A673 (cell line): ENCODE measurements at regions not wholly inside any gene's neighbourhood (a gene's known extent, or its start where the extent isn't known, plus 50 kb on each side); places are given as distances from the start of the nearest gene placed in this dataset.
"Not testable (repeated sequence)": the region's sequence is repeated elsewhere in the genome, so short reads cannot be mapped to it uniquely, and the experiment has no call there.

ENCODE experiments used
- BruUV-seq: library from RNA; stranded (reverse); fragments of 400-500 nt; replicated peaks from 2 replicates; lab custom pipeline; 2021; lab: Mats Ljungman, UMichigan
- CTCF ChIA-PET: fragments of 300-600 bp; sonication (Branson Sonifier 250); formaldehyde crosslinking; loops from one replicate; lab custom pipeline; 2022; ENCODE audit warnings: antibody characterized with exemption; lab: Charles Lee
- POLR2A ChIA-PET: fragments of 300-600 bp; sonication (Branson Sonifier 250); formaldehyde crosslinking; loops from one replicate; lab custom pipeline; 2022; ENCODE audit warnings: antibody characterized with exemption; ENCODE audit not compliant: low non-redundant PET; lab: Charles Lee
- DNase-seq: peaks from one replicate; pipeline ENCODE4 v3.0.0-alpha.2; 2015; ENCODE audit warnings: low spot score
- H3K27ac ChIP-seq: fragments of 200-600 bp; sonication (generic); 2 replicates; pipeline ENCODE4 v1.5.1; 2016; ENCODE audit warnings: mixed run types, low read depth, mild to moderate bottlenecking, mixed read lengths, antibody characterized with exemption, low read length; ENCODE audit not compliant: poor library complexity, severe bottlenecking
- H3K27me3 ChIP-seq: fragments of 200-600 bp; sonication (generic); replicated peaks from 2 replicates; pipeline ENCODE4 v1.6.1; 2017; ENCODE audit warnings: mixed run types, low read depth, mild to moderate bottlenecking, mixed read lengths, antibody characterized with exemption, low read length; ENCODE audit not compliant: insufficient read depth, poor library complexity
- H3K36me3 ChIP-seq: fragments of 200-600 bp; sonication (generic); 2 replicates; pipeline ENCODE4 v1.6.1; 2016; ENCODE audit warnings: mixed run types, mild to moderate bottlenecking, mixed read lengths, antibody characterized with exemption, low read length; ENCODE audit not compliant: insufficient read depth, poor library complexity, severe bottlenecking
- H3K4me1 ChIP-seq: fragments of 200-600 bp; sonication (generic); 2 replicates; pipeline ENCODE4 v1.6.1; 2017; ENCODE audit warnings: mixed run types, mild to moderate bottlenecking, mixed read lengths, antibody characterized with exemption, low read length; ENCODE audit not compliant: insufficient read depth, poor library complexity, severe bottlenecking
- H3K4me3 ChIP-seq: fragments of 200-600 bp; sonication (generic); 2 replicates; pipeline ENCODE4 v1.5.1; 2016; ENCODE audit warnings: low read depth, mixed run types, mild to moderate bottlenecking, mixed read lengths, low read length; ENCODE audit not compliant: poor library complexity, severe bottlenecking
- H3K9me3 ChIP-seq: fragments of 200-600 bp; sonication (generic); 2 replicates; pipeline ENCODE4 v1.6.1; 2016; ENCODE audit warnings: mixed run types, low read depth, mild to moderate bottlenecking, mixed read lengths, antibody characterized with exemption, low read length; ENCODE audit not compliant: poor library complexity, severe bottlenecking
- EZH2 ChIP-seq: fragments of 200-600 bp; sonication (generic); IDR thresholded peaks from 2 replicates; pipeline ENCODE4 v1.6.1; 2017; ENCODE audit warnings: borderline replicate concordance, low read depth, mild to moderate bottlenecking, mixed read lengths, antibody characterized with exemption, low read length; ENCODE audit not compliant: poor library complexity, severe bottlenecking
- intact Hi-C: fragments of 100-400 bp; cut with micrococcal nuclease; formaldehyde crosslinking; loops from one replicate; pipeline ENCODE4 v1.10.0; 2022; ENCODE audit not compliant: unreplicated experiment
- TF ChIP-seq, protein P1 (sequence below): fragments of 300-800, 200-600 bp; sonication (generic); conservative IDR thresholded peaks from 2 replicates; pipeline ENCODE4 v1.5.1; 2017; ENCODE audit warnings: low read depth, mild to moderate bottlenecking, antibody characterized with exemption, low read length, moderate library complexity, mixed read lengths

DNA sequence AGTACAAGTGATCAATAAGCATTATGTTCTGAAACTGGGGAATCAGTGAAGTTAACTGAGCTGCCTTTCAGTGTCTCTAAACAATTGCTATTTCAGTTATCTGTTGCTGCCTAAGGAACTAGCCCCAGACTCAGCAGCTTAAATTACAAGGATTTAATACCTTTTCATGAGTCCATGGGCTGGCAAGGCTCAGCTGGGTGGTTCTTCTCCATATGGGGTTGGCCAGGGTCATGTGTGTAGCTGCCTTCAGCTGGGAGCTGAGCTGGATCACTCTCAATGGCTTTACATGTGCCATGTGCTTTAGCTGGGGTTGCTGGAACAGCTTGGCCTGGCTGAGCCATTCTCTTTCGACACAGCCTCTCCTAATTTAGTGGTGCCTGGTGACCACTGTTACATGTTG, 295.0 kb upstream of the NCAM1 start:
- Histone ChIP-seq H3K4me3 (no peak overlapping the region), H3K27ac (no peak overlapping the region), H3K36me3 (no peaks in the 10 kb centered on the region), H3K27me3 (no peaks in the 10 kb centered on the region), H3K4me1 (no peaks in the 10 kb centered on the region), H3K9me3 (no peaks in the 10 kb centered on the region)
- CTCF ChIA-PET: no interaction called here
- no peak for DNase-seq
- intact Hi-C loops: no loop called here
- TF ChIP-seq, protein P1, sequence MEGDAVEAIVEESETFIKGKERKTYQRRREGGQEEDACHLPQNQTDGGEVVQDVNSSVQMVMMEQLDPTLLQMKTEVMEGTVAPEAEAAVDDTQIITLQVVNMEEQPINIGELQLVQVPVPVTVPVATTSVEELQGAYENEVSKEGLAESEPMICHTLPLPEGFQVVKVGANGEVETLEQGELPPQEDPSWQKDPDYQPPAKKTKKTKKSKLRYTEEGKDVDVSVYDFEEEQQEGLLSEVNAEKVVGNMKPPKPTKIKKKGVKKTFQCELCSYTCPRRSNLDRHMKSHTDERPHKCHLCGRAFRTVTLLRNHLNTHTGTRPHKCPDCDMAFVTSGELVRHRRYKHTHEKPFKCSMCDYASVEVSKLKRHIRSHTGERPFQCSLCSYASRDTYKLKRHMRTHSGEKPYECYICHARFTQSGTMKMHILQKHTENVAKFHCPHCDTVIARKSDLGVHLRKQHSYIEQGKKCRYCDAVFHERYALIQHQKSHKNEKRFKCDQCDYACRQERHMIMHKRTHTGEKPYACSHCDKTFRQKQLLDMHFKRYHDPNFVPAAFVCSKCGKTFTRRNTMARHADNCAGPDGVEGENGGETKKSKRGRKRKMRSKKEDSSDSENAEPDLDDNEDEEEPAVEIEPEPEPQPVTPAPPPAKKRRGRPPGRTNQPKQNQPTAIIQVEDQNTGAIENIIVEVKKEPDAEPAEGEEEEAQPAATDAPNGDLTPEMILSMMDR: no peak
- no peak for TF ChIP-seq EZH2
- POLR2A ChIA-PET: no interaction called here
- BruUV-seq: no TSS peak

DNA sequence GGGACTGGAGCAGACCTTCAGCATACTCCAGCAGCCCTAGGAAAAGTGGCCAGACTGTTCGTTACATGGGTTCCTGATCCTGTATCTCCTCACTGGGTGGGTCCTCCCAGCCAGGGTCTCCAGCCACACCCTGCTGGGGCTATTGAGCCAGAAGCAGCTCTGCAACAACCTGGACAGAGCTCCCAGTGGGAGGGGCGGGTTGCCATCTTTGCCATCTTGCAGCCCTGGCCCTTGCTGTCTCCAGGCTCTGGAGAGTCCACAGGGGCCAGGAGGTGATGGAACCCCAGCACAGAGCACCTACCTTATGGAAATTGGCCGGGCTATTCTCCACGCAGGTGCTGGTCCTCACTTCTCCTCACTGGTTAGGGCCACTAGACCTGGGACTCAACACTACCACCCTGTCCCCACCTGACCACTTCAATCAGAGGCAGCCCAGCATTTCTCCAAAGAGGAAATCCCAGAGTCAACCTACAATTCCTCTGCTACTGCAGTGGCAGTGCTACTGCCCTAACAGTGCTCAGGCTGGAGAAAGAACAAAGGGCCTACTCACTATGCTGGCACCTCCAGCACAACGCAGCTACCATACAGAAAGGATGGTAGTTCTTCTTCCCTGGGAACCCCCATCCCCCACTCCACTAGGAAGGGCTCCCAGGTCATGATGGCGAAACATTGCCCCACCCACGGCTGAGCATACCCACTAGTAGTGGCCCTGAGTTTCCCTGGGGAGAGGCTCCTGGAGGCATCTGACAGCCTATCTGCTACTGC, 290.2 kb upstream of the NCAM1 start:
- Histone ChIP-seq H3K27ac (no peak overlapping the region), H3K27me3 (no peaks in the 10 kb centered on the region), H3K4me3 (no peak overlapping the region), H3K9me3 (peaks cover 4% of the 10 kb centered on the region), H3K4me1 (no peaks in the 10 kb centered on the region), H3K36me3 (no peaks in the 10 kb centered on the region)
- CTCF ChIA-PET: no interaction called here
- DNase-seq: no peak
- intact Hi-C loops: no loop called here
- TF ChIP-seq EZH2: no peak
- TF ChIP-seq, protein P1: no peak
- POLR2A ChIA-PET: no interaction called here
- no TSS peak for BruUV-seq

DNA sequence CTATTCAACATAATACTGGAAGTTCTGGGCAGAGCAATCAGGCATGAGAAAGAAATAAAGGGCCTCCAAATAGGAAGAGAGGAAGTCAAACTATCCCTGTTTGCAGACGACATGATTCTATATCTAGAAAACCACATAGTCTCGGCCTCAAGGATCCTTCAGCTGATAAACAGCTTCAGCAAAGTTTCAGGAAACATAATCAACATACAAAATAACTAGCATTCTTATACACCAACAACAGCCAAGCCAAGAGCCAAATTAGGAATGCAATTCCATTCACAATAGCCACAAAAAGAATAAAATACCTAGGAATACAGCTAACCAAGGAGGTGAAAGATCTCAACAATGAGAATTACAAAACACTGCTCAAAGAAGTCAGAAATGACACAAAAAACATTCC, 287.8 kb upstream of the NCAM1 start:
- H3K9me3 ChIP-seq, BruUV-seq: not testable (repeated sequence)

DNA sequence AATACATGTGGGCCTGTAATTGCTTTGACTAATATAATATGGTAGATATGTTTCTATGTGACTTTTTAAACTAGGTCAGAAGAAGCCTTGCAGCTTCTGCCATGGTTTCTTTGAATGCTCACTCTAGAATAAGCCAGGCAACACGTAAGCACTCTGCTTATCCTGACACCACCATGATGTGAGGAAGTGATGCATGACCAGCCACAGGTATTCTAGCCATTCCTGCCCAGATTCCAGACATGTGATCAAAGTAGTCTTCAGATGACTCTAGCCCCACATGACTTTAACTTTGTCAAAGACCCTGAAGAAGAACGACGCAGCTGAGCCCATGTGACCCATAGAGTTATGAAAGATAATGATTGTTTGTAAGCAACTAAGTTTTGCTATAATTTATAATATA, 276.1 kb upstream of the NCAM1 start:
- no peaks in the 10 kb centered on the region for H3K36me3 ChIP-seq
- no peaks in the 10 kb centered on the region for H3K9me3 ChIP-seq
- H3K27ac ChIP-seq: no peak overlapping the region
- BruUV-seq: no TSS peak
- no peak for TF ChIP-seq EZH2
- TF ChIP-seq, protein P1: no peak
- H3K4me3 ChIP-seq: no peak overlapping the region
- POLR2A ChIA-PET: no interaction called here
- intact Hi-C loops: no loop called here
- H3K27me3 ChIP-seq: no peaks in the 10 kb centered on the region
- CTCF ChIA-PET: no interaction called here
- no peak for DNase-seq
- no peaks in the 10 kb centered on the region for H3K4me1 ChIP-seq

More for the DNA sequence above, 287.8 kb upstream of the NCAM1 start:
- H3K4me1 ChIP-seq, H3K27me3 ChIP-seq, H3K4me3 ChIP-seq, CTCF ChIA-PET, intact Hi-C loops, H3K36me3 ChIP-seq, H3K27ac ChIP-seq, DNase-seq, POLR2A ChIA-PET: not testable (repeated sequence)
